ENCODE measurements at regions not wholly inside any gene's neighbourhood (a gene's known extent, or its start where the extent isn't known, plus 50 kb on each side); places are given as distances from the start of the nearest gene placed in this dataset.
A peak's percentile ranks its signal among the peaks of the same experiment; 100 is the strongest.

DNA sequence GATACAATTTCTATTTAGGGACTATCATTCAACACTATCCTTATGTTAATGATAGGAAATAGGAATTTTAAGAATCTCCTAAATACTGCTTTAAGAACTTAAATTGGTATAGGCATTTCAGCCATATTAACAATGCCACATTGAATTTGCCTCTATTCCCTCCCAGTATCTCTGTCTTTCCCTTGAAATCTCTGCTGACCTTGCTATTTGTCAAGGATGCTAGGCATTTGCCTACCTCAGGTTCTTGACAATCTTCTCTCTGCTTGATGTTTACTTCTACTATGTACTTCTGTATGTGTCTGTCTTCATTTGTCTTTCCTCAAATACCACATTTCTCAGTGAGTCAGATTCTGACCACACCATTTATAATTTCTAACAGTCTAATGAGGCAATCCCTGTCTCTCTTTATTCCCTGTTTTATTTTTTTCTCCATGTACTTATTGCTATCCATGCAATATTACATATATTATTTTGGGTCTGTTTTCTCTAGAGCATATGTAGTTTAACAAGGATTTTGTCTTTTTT, 1461.4 kb upstream of the CDH9 start:
- DNase-seq, result no peak
- no peak for FAIRE-seq
- Histone ChIP-seq H3K36me3 (ENCODE audit: control insufficient read depth in 2 of 3, insufficient read depth in 3 of 3, low read length in 3 of 3) (no peaks in the 10 kb centered on the region), H3K9ac (ENCODE audit: low read length in 3 of 3) (no peak overlapping the region), H3K4me3 (ENCODE audit: low read length in 3 of 3) (no peak overlapping the region), H3K27ac (ENCODE audit: low read depth in 2 of 2, low read length in 2 of 2) (no peak overlapping the region), H3K27me3 (ENCODE audit: control insufficient read depth, insufficient read depth, low read length) (no peaks in the 10 kb centered on the region), H3K4me1 (ENCODE audit: control insufficient read depth in 2 of 3, insufficient read depth in 2 of 3, low read depth in 1 of 3, low read length in 3 of 3) (no peaks in the 10 kb centered on the region), H3K9me3 (ENCODE audit: control insufficient read depth in 2 of 3, insufficient read depth in 1 of 3, low read length in 3 of 3) (no peaks in the 10 kb centered on the region)
- intact Hi-C loops (cut with DNase I), result no loop called here
- TF ChIP-seq, protein P1, sequence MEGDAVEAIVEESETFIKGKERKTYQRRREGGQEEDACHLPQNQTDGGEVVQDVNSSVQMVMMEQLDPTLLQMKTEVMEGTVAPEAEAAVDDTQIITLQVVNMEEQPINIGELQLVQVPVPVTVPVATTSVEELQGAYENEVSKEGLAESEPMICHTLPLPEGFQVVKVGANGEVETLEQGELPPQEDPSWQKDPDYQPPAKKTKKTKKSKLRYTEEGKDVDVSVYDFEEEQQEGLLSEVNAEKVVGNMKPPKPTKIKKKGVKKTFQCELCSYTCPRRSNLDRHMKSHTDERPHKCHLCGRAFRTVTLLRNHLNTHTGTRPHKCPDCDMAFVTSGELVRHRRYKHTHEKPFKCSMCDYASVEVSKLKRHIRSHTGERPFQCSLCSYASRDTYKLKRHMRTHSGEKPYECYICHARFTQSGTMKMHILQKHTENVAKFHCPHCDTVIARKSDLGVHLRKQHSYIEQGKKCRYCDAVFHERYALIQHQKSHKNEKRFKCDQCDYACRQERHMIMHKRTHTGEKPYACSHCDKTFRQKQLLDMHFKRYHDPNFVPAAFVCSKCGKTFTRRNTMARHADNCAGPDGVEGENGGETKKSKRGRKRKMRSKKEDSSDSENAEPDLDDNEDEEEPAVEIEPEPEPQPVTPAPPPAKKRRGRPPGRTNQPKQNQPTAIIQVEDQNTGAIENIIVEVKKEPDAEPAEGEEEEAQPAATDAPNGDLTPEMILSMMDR (IDR thresholded peaks at IDR 0.05; ENCODE audit: borderline replicate concordance, extremely low read depth, insufficient read depth), result no peak

DNA sequence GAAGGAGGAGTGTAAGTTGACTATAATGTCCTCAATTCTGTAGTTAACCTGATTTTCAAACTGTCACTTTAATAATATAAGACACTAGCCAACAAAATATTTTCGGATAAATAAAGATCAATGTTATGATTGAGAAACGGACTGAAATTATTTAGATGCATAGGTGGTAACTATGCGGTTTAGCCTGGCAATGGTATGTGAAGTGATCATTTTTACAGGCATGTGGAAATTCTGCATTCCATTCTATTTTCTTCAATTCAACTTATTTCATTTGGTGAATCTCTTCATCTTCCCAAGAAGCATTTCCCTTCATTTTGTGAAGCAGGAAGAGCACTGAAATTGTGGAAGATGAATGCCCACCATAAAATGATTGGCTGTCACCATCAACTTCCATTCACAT, 1457.5 kb upstream of the CDH9 start:
- TF ChIP-seq, protein P1 (IDR thresholded peaks at IDR 0.05; ENCODE audit: borderline replicate concordance, extremely low read depth, insufficient read depth), result no peak
- DNase-seq, result no peak
- Histone ChIP-seq H3K4me1 (ENCODE audit: control insufficient read depth in 2 of 3, insufficient read depth in 2 of 3, low read depth in 1 of 3, low read length in 3 of 3) (no peaks in the 10 kb centered on the region), H3K9me3 (ENCODE audit: control insufficient read depth in 2 of 3, insufficient read depth in 1 of 3, low read length in 3 of 3) (no peaks in the 10 kb centered on the region), H3K4me3 (ENCODE audit: low read length in 3 of 3) (no peak overlapping the region), H3K36me3 (ENCODE audit: control insufficient read depth in 2 of 3, insufficient read depth in 3 of 3, low read length in 3 of 3) (no peaks in the 10 kb centered on the region), H3K27ac (ENCODE audit: low read depth in 2 of 2, low read length in 2 of 2) (no peak overlapping the region), H3K9ac (ENCODE audit: low read length in 3 of 3) (no peak overlapping the region), H3K27me3 (ENCODE audit: control insufficient read depth, insufficient read depth, low read length) (no peaks in the 10 kb centered on the region)
- intact Hi-C loops (cut with DNase I), result no loop called here
- FAIRE-seq, result no peak

DNA sequence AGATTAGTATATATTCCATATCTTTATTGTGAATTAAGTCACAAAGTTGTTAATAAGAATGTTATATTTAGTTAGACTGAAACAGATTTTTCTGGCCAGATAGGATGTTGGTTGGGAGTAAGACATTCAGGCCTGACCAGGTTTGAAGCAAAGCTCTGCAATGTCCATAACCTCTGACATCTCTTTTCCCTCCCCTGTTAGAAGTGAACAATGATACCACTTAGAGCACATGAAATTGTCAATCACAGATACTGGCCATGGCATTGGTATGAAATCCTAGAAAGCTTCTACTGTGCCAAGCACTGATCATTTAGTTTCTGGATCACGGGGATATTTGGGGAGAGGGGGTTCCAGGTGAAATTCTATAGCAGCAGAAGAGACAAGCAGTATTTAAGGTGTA, 1455.1 kb upstream of the CDH9 start:
- FAIRE-seq (no peak), DNase-seq (peak in 2 of 5 donors; percentile 56 to 64)
- H3K27ac ChIP-seq (ENCODE audit: low read depth in 2 of 2, low read length in 2 of 2), result no peak overlapping the region
- H3K36me3 ChIP-seq (ENCODE audit: control insufficient read depth in 2 of 3, insufficient read depth in 3 of 3, low read length in 3 of 3), result no peaks in the 10 kb centered on the region
- H3K9me3 ChIP-seq (ENCODE audit: control insufficient read depth in 2 of 3, insufficient read depth in 1 of 3, low read length in 3 of 3), result peaks cover 0 to 2% (median 0%) of the 10 kb centered on the region in 3 donors
- no peaks in the 10 kb centered on the region for H3K27me3 ChIP-seq (ENCODE audit: control insufficient read depth, insufficient read depth, low read length)
- no peaks in the 10 kb centered on the region for H3K4me1 ChIP-seq (ENCODE audit: control insufficient read depth in 2 of 3, insufficient read depth in 2 of 3, low read depth in 1 of 3, low read length in 3 of 3)
- TF ChIP-seq, protein P1 (IDR thresholded peaks at IDR 0.05; ENCODE audit: borderline replicate concordance, extremely low read depth, insufficient read depth), result no peak
- H3K4me3 ChIP-seq (ENCODE audit: low read length in 3 of 3), result no peak overlapping the region
- H3K9ac ChIP-seq (ENCODE audit: low read length in 3 of 3), result no peak overlapping the region
- intact Hi-C loops (cut with DNase I), result no loop called here

GRCh38 chr5:28488752-28489151, 1450.4 kb upstream of the CDH9 start:
- H3K27ac ChIP-seq (ENCODE audit: low read depth in 2 of 2, low read length in 2 of 2), result no peak overlapping the region
- peaks cover 0 to 2% (median 0%) of the 10 kb centered on the region in 3 donors for H3K9me3 ChIP-seq (ENCODE audit: control insufficient read depth in 2 of 3, insufficient read depth in 1 of 3, low read length in 3 of 3)
- DNase-seq (no peak), FAIRE-seq (no peak)
- TF ChIP-seq, protein P1 (IDR thresholded peaks at IDR 0.05; ENCODE audit: borderline replicate concordance, extremely low read depth, insufficient read depth), result no peak
- intact Hi-C loops (cut with DNase I), result no loop called here
- H3K36me3 ChIP-seq (ENCODE audit: control insufficient read depth in 2 of 3, insufficient read depth in 3 of 3, low read length in 3 of 3), result no peaks in the 10 kb centered on the region
- no peak overlapping the region for H3K4me3 ChIP-seq (ENCODE audit: low read length in 3 of 3)
- H3K4me1 ChIP-seq (ENCODE audit: control insufficient read depth in 2 of 3, insufficient read depth in 2 of 3, low read depth in 1 of 3, low read length in 3 of 3), result no peaks in the 10 kb centered on the region
- no peaks in the 10 kb centered on the region for H3K27me3 ChIP-seq (ENCODE audit: control insufficient read depth, insufficient read depth, low read length)
- no peak overlapping the region for H3K9ac ChIP-seq (ENCODE audit: low read length in 3 of 3)
